A549 (cell line): ENCODE measurements at regions not wholly inside any gene's neighbourhood (a gene's known extent, or its start where the extent isn't known, plus 50 kb on each side); places are given as distances from the start of the nearest gene placed in this dataset.

Source experiments
- CEBPB ChIP-seq, 2 experiments: fragments of >200 bp in 1 of 2; sonication (Bioruptor Twin) in 1 of 2; formaldehyde crosslinking in 1 of 2; IDR thresholded peaks; 2 replicates each; pipeline ENCODE4 v1.6.1; 2012 to 2016
- EHF ChIP-seq: fragments of 250-450 bp; sonication (Bioruptor Pico); IDR thresholded peaks from 2 replicates; pipeline ENCODE4 v1.5.0; 2020; ENCODE audit warnings: mild to moderate bottlenecking
- HDAC2 ChIP-seq: fragments of 200-600 bp; sonication (generic); IDR thresholded peaks from 2 replicates; pipeline ENCODE4 v1.6.1; 2016
- HEYL ChIP-seq: fragments of 250-450 bp; sonication (Bioruptor Pico); IDR thresholded peaks from 2 replicates; pipeline ENCODE4 v1.8.0; 2021; ENCODE audit warnings: mild to moderate bottlenecking, moderate library complexity
- NR3C1 ChIP-seq: fragments of >200 bp; sonication (Bioruptor Twin); formaldehyde crosslinking; IDR thresholded peaks from 3 replicates; pipeline ENCODE4 v1.6.1; 2017
- POLR2A ChIP-seq: IDR thresholded peaks from 2 replicates; pipeline ENCODE4 v1.6.1; 2012; ENCODE audit warnings: mild to moderate bottlenecking, low read length
- RAD21 ChIP-seq, 2 experiments: fragments of >200 bp in 1 of 2; sonication (Bioruptor Twin) in 1 of 2; formaldehyde crosslinking in 1 of 2; IDR thresholded peaks in 1 of 2; conservative IDR thresholded peaks in 1 of 2; 2 replicates in 1 of 2; 3 replicates in 1 of 2; pipeline ENCODE4 v1.6.1; 2012 to 2018; ENCODE audit warnings: inconsistent platforms in 1 of 2

DNA sequence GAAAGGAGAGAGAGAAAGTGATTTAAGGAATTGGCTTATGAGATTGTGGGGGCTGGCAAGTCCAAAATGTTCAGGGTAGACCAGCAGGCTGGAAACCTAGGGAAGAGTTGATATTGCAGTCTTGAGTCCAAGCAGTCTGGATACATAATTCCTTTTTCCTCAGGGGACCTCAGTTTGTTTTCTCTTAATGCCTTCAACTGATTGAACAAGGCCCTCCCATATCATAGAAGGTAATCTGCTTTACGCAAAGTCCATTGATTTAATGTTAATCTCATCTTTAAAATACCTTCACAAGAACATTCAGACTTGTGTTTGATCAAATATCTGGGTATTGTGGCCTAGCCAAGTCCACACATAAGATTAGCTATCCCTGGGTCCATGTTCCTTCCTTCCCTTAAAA is 494.7 kb downstream of the INSC start:
- TF ChIP-seq CEBPB (IDR thresholded peaks at IDR 0.05) (no peak), POLR2A (no peak), HDAC2 (no peak), EHF (no peak), RAD21 (conservative IDR thresholded peaks at IDR 0.05 in 1 of 2, IDR thresholded peaks at IDR 0.05 in 1 of 2) (no peak), NR3C1 (no peak), HEYL (CRISPR knock-in tag) (no peak)
